ENCODE measurements at regions not wholly inside any gene's neighbourhood (a gene's known extent, or its start where the extent isn't known, plus 50 kb on each side); places are given as distances from the start of the nearest gene placed in this dataset.

DNA sequence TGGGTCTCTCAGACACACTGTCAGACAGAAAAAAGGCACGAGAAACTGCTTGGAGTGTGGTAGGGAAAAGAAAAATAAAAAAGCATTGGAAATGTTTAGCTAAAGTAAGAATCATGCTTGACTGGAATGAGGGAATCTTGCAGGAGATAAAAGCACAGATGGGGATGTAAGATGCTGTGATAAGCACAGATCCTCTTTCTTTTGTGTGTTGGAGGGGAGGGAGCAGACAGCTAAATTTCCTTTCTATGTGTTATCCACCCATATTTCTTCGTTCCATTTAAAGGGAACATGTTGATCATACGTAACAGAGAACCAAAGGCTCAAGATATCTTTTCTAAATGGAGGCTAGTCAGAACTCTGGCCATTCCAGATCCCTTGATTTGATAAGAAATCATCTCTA lies 614.0 kb upstream of the LCORL start:
- ChIA-PET CTCF (no interaction called here), POLR2A (ENCODE audit: unreplicated experiment) (no interaction called here)
- Histone ChIP-seq H3K9me3 (ENCODE audit: insufficient read depth, low read depth) (no peaks in the 10 kb centered on the region), H3K4me1 (replicated peaks; ENCODE audit: insufficient read depth) (no peaks in the 10 kb centered on the region), H3K4me2 (no peak overlapping the region), H3K79me2 (ENCODE audit: low read depth) (no peaks in the 10 kb centered on the region), H4K20me1 (ENCODE audit: insufficient read depth) (no peaks in the 10 kb centered on the region), H3K27me3 (ENCODE audit: insufficient read depth, low read depth) (no peaks in the 10 kb centered on the region), H3K36me3 (ENCODE audit: low read depth) (no peaks in the 10 kb centered on the region), H3F3A (ENCODE audit: insufficient read depth, low read depth) (no peaks in the 10 kb centered on the region), H2AFZ (no peak overlapping the region), H3K27ac (no peak overlapping the region), H3K9me2 (ENCODE audit: insufficient read depth) (no peaks in the 10 kb centered on the region), H3K4me3 (no peak overlapping the region)
- BruUV-seq (replicated peaks) = no TSS peak
- TF ChIP-seq EZH2 (IDR thresholded peaks at IDR 0.05; ENCODE audit: low read depth) = no peak
- TF ChIP-seq, protein P1, sequence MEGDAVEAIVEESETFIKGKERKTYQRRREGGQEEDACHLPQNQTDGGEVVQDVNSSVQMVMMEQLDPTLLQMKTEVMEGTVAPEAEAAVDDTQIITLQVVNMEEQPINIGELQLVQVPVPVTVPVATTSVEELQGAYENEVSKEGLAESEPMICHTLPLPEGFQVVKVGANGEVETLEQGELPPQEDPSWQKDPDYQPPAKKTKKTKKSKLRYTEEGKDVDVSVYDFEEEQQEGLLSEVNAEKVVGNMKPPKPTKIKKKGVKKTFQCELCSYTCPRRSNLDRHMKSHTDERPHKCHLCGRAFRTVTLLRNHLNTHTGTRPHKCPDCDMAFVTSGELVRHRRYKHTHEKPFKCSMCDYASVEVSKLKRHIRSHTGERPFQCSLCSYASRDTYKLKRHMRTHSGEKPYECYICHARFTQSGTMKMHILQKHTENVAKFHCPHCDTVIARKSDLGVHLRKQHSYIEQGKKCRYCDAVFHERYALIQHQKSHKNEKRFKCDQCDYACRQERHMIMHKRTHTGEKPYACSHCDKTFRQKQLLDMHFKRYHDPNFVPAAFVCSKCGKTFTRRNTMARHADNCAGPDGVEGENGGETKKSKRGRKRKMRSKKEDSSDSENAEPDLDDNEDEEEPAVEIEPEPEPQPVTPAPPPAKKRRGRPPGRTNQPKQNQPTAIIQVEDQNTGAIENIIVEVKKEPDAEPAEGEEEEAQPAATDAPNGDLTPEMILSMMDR (conservative IDR thresholded peaks at IDR 0.05) = no peak
- intact Hi-C loops (cut with micrococcal nuclease; ENCODE audit: unreplicated experiment) = no loop called here
- DNase-seq = no peak

DNA sequence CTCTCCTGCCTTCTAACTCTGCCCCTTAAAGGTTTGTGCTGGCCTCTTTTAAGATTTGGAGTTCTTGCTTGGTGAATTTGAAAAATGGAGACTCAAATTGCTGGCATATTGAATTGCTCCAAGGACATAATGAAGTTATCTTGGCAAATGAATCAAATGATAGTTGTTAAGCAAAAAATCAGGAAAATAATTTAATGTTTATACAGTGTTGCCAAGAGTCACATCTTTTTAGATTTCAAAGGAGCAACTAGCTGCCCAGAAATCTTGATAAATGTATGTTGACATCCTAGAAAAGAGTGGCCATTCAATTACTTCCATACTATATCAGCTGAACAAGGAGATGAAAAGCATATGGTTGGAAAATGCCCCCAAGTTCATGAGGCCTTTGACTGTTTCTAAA lies 610.0 kb upstream of the LCORL start:
- H2AFZ ChIP-seq = no peak overlapping the region
- no peaks in the 10 kb centered on the region for H3K36me3 ChIP-seq (ENCODE audit: low read depth)
- no peaks in the 10 kb centered on the region for H3F3A ChIP-seq (ENCODE audit: insufficient read depth, low read depth)
- H3K4me1 ChIP-seq (replicated peaks; ENCODE audit: insufficient read depth) = no peaks in the 10 kb centered on the region
- H3K27ac ChIP-seq = no peak overlapping the region
- H3K79me2 ChIP-seq (ENCODE audit: low read depth) = no peaks in the 10 kb centered on the region
- no peak overlapping the region for H3K4me3 ChIP-seq
- H4K20me1 ChIP-seq (ENCODE audit: insufficient read depth) = no peaks in the 10 kb centered on the region
- no peak for DNase-seq
- H3K27me3 ChIP-seq (ENCODE audit: insufficient read depth, low read depth) = no peaks in the 10 kb centered on the region
- ChIA-PET POLR2A (ENCODE audit: unreplicated experiment) (no interaction called here), CTCF (no interaction called here)
- no peak overlapping the region for H3K4me2 ChIP-seq
- intact Hi-C loops (cut with micrococcal nuclease; ENCODE audit: unreplicated experiment) = no loop called here
- H3K9me3 ChIP-seq (ENCODE audit: insufficient read depth, low read depth) = no peaks in the 10 kb centered on the region
- BruUV-seq (replicated peaks) = no TSS peak
- H3K9me2 ChIP-seq (ENCODE audit: insufficient read depth) = no peaks in the 10 kb centered on the region
- no peak for TF ChIP-seq EZH2 (IDR thresholded peaks at IDR 0.05; ENCODE audit: low read depth)
- TF ChIP-seq, protein P1 (conservative IDR thresholded peaks at IDR 0.05) = no peak

DNA sequence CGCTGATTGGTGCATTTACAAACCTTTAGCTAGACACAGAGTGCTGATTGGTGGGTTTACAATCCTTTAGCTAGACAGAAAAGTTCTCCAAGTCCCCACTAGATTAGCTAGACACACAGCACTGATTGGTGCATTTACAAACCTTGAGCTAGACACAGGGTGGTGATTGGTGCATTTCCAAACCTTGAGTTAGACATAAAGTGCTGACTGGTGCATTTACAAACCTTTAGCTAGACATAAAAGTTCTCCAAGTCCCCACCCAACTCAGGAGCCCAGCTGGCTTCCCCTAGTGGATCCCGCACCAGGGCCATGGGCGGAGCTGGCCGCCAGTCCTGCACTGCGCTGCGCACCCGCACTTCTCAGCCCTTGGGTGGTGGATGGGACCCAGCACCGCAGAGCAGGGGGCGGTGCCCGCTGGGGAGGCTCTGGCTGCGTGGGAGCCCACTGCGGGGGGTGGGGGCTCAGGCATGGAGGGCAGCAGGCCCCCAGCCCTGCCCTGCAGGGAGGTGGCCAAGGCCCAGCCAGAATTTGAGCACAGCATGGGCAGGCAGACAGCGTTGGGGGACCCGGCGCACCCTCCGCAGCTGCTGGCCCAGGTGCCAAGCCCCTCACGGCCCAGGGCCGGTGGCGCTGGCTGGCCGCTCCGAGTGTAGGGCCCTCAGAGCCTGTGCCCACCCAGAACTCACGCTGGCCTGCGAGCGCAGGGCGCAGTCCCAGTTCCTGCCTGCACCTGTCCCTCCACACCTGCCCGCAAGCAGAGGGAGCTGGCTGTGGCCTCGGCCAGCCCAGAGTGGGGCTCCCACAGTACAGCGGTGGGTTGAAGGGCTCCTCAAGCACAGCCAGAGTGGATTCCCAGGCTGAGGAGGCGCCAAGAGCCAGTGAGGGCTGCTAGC lies 608.9 kb upstream of the LCORL start:
- POLR2A ChIA-PET (ENCODE audit: unreplicated experiment) = no interaction called here
- CTCF ChIA-PET = no interaction called here
- Histone ChIP-seq H3K4me3 (no peak overlapping the region), H3K4me1 (replicated peaks; ENCODE audit: insufficient read depth) (no peaks in the 10 kb centered on the region), H3K79me2 (ENCODE audit: low read depth) (no peaks in the 10 kb centered on the region), H2AFZ (no peak overlapping the region), H3K9me3 (ENCODE audit: insufficient read depth, low read depth) (no peaks in the 10 kb centered on the region), H3F3A (ENCODE audit: insufficient read depth, low read depth) (no peaks in the 10 kb centered on the region), H4K20me1 (ENCODE audit: insufficient read depth) (no peaks in the 10 kb centered on the region), H3K9me2 (ENCODE audit: insufficient read depth) (no peaks in the 10 kb centered on the region), H3K4me2 (no peak overlapping the region), H3K27me3 (ENCODE audit: insufficient read depth, low read depth) (no peaks in the 10 kb centered on the region), H3K36me3 (ENCODE audit: low read depth) (no peaks in the 10 kb centered on the region), H3K27ac (no peak overlapping the region)
- DNase-seq = no peak
- intact Hi-C loops (cut with micrococcal nuclease; ENCODE audit: unreplicated experiment) = no loop called here
- BruUV-seq (replicated peaks) = no TSS peak
- TF ChIP-seq, protein P1 (conservative IDR thresholded peaks at IDR 0.05) = no peak
- TF ChIP-seq EZH2 (IDR thresholded peaks at IDR 0.05; ENCODE audit: low read depth) = no peak

Data from PC-9 (cell line).